GM12891 (cell line): ENCODE measurements at regions not wholly inside any gene's neighbourhood (a gene's known extent, or its start where the extent isn't known, plus 50 kb on each side); places are given as distances from the start of the nearest gene placed in this dataset.

Experiments
- POLR2A ChIP-seq: IDR thresholded peaks from 2 replicates; pipeline ENCODE4 v1.6.1; 2011; ENCODE audit warnings: low read depth, low read length, control low read depth
- POLR2AphosphoS5 ChIP-seq: IDR thresholded peaks from 2 replicates; pipeline ENCODE4 v1.6.1; 2011; ENCODE audit warnings: low read depth, low read length, control low read depth
- POU2F2 ChIP-seq: IDR thresholded peaks from 2 replicates; pipeline ENCODE4 v1.6.1; 2011; ENCODE audit warnings: low read depth, mild to moderate bottlenecking, control low read depth, low read length, moderate library complexity
- SPI1 ChIP-seq: IDR thresholded peaks from 2 replicates; pipeline ENCODE4 v1.6.1; 2011; ENCODE audit warnings: low read depth, low read length, control low read depth

DNA sequence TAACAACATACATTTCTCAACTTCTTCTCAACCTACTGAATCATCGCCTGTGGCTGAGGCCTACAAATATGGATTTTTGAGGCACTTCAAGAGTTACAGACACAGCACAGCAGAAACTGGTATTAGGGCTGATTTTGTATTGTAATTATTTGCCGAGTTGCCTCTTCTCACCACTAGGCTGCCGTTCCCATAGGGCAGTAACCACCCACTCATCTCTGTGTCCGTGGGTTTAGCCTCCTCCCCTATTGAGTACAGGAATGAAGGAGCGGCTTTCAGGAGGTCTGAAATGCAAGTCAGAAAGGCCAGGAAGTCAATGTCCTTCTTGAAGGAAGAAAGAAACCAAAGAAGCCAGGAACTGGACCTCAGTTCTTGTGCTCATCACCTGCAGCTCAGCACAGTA is 220.8 kb downstream of the MTHFS start:
- no peak for TF ChIP-seq POLR2AphosphoS5
- no peak for TF ChIP-seq POLR2A
- no peak for TF ChIP-seq POU2F2
- TF ChIP-seq SPI1 = no peak
